Mesodermal cell (in vitro differentiated cells): ENCODE measurements at regions not wholly inside any gene's neighbourhood (a gene's known extent, or its start where the extent isn't known, plus 50 kb on each side); places are given as distances from the start of the nearest gene placed in this dataset.

Source experiments
- H3K27ac ChIP-seq: 2 replicates; pipeline ENCODE4 v1.7.0; 2013; ENCODE audit warnings: mild to moderate bottlenecking, low read depth, low read length, moderate library complexity; ENCODE audit not compliant: severe bottlenecking
- H3K36me3 ChIP-seq: 2 replicates; pipeline ENCODE4 v1.7.1; 2013; ENCODE audit warnings: mild to moderate bottlenecking, low read length, moderate library complexity; ENCODE audit not compliant: control insufficient read depth, insufficient read depth
- H3K4me1 ChIP-seq: one replicate; pipeline ENCODE4 v1.7.1; 2013; ENCODE audit warnings: mild to moderate bottlenecking, low read length; ENCODE audit not compliant: insufficient read depth, control insufficient read depth, poor library complexity, severe bottlenecking
- H3K4me3 ChIP-seq: 2 replicates; pipeline ENCODE4 v1.7.0; 2013; ENCODE audit warnings: low read length, control low read depth, mild to moderate bottlenecking; ENCODE audit not compliant: insufficient read depth, poor library complexity, severe bottlenecking; ENCODE audit errors: extremely low read depth
- H3K9me3 ChIP-seq: 2 replicates; pipeline ENCODE4 v1.7.1; 2013; ENCODE audit warnings: mild to moderate bottlenecking, low read length, moderate library complexity; ENCODE audit not compliant: control insufficient read depth
- WGBS, 2 experiments: methylation state at CpG; one replicate each; pipeline ENCODE4 v1.1.5; 2013; ENCODE audit warnings: missing lambda C conversion rate in 2 of 2; ENCODE audit not compliant: insufficient coverage in 2 of 2; 5-methylcytosine and 5-hydroxymethylcytosine counted together

GRCh38 chr13:106306748-106307277 is 228.6 kb downstream of the EFNB2 start:
- Histone ChIP-seq H3K4me3 (no peak overlapping the region), H3K4me1 (no peaks in the 10 kb centered on the region), H3K9me3 (peaks cover 5% of the 10 kb centered on the region), H3K27ac (no peak overlapping the region), H3K36me3 (no peaks in the 10 kb centered on the region)
- 75 to 100% methylated on average over 1 to 2 of the region's 6 CpGs for WGBS, 2 experiments

- Histone ChIP-seq H3K9me3 (peaks cover 5% of the 10 kb centered on the region), H3K36me3 (no peaks in the 10 kb centered on the region), H3K4me1 (no peaks in the 10 kb centered on the region), H3K27ac (no peak overlapping the region), H3K4me3 (no peak overlapping the region)
- WGBS, 2 experiments: no CpG with 5 or more reads among the region's 2 CpGs
Measured at GRCh38 chr13:106302843-106303242, 232.6 kb downstream of the EFNB2 start.

GRCh38 chr13:106302011-106302410 is 233.5 kb downstream of the EFNB2 start:
- no peaks in the 10 kb centered on the region for H3K4me1 ChIP-seq
- 70 to 90% methylated on average over 1 of the region's 1 CpG for WGBS, 2 experiments
- no peak overlapping the region for H3K27ac ChIP-seq
- H3K4me3 ChIP-seq: no peak overlapping the region
- H3K36me3 ChIP-seq: no peaks in the 10 kb centered on the region
- peaks cover 5% of the 10 kb centered on the region for H3K9me3 ChIP-seq

DNA sequence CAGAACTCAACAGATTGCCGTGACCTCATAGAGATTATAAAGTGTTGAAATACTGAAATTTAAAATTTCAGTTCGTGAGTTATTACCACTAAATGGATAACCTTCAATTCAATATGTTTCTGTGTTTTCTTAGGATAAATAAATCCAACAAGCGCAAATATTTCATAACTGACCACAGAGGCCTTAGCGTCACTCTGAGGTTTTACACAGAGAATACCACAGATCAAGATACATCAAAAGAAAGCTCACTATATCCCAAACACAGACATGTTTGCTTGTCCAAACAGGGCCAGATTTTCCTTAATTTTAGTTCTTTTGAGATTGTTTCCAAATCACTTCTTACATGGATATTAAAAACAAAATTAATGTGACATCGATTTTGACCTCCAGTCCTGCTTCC is 235.8 kb downstream of the EFNB2 start:
- WGBS, 2 experiments: 86 to 94% methylated on average over 1 to 2 of the region's 5 CpGs
- no peak overlapping the region for H3K27ac ChIP-seq
- H3K9me3 ChIP-seq: peaks cover 3% of the 10 kb centered on the region
- no peaks in the 10 kb centered on the region for H3K4me1 ChIP-seq
- H3K4me3 ChIP-seq: no peak overlapping the region
- H3K36me3 ChIP-seq: no peaks in the 10 kb centered on the region

- Histone ChIP-seq H3K4me3 (no peak overlapping the region), H3K4me1 (no peaks in the 10 kb centered on the region), H3K27ac (no peak overlapping the region), H3K9me3 (no peaks in the 10 kb centered on the region), H3K36me3 (no peaks in the 10 kb centered on the region)
- no CpG with 5 or more reads among the region's 1 CpG for WGBS, 2 experiments
Measured at GRCh38 chr13:106297283-106297682, 238.2 kb downstream of the EFNB2 start.

GRCh38 chr13:106296723-106297122 is 238.7 kb downstream of the EFNB2 start:
- no peaks in the 10 kb centered on the region for H3K36me3 ChIP-seq
- WGBS, 2 experiments: 100% methylated on average over 1 to 2 of the region's 3 CpGs
- H3K27ac ChIP-seq: no peak overlapping the region
- no peak overlapping the region for H3K4me3 ChIP-seq
- H3K4me1 ChIP-seq: no peaks in the 10 kb centered on the region
- H3K9me3 ChIP-seq: no peaks in the 10 kb centered on the region

DNA sequence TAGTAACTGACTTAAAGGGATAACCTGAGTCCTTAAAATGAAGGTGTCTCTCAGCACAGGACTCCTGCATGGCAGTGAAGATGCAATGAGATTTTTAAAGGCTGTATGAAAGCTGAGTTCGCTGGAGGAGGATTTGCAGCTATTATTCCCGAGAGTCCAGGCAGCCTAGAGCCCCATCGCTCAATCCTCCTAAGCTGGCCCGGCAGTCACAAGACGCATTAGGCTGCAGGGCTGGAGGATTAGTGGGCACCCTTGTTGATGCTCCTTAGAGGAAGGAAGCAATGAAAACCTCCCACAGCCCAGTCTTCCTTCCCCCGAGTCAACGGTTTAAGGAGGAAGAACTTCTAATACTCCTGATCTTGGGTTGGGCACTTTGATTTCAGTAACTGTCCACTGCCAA is 239.5 kb downstream of the EFNB2 start:
- Histone ChIP-seq H3K4me3 (no peak overlapping the region), H3K27ac (no peak overlapping the region), H3K36me3 (no peaks in the 10 kb centered on the region), H3K4me1 (no peaks in the 10 kb centered on the region), H3K9me3 (no peaks in the 10 kb centered on the region)
- WGBS, 2 experiments: 93 to 98% methylated on average over 3 to 4 of the region's 7 CpGs

DNA sequence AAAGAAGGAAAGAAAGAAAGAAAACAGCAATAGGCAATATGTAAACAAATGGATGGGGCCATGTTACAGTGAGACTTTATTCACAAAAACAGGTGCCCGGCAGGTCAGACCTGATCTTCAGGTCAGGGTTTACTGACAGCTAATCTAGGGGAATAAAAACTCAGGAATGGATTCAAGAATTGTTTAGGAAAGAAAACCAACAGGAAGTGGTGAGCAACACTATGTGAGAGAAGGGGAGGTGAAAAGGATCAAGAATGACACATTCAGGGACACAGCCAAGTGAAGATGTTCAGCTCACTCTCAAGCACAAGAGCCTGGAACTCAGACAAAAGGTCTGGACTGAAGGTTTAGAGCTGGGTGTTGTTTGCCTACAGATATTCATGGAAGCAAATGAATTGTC is 244.5 kb downstream of the EFNB2 start:
- Histone ChIP-seq H3K36me3 (no peaks in the 10 kb centered on the region), H3K4me3 (no peak overlapping the region), H3K4me1 (peaks cover 4% of the 10 kb centered on the region), H3K27ac (no peak overlapping the region), H3K9me3 (no peaks in the 10 kb centered on the region)
- WGBS, 2 experiments: 92 to 94% methylated on average over 1 of the region's 1 CpG

DNA sequence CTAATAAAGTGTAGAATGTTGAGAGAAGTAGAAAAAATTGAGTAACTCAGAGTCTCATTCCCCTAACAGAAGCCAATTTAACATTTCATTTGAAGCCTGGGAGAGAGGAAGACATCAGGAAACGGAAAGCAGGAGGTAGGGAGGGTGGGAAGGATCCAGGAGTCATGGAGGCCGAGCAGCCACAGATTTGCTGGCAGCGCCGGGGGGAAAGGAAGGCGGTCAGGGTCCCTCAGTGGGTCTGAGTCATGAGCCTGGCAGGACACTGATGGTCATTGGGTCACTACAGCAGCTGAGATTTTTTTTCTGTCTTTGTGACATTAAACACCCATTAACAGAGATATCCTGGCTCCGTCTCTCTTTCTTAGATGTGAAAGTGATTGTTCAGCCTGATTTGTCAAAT is 248.1 kb downstream of the EFNB2 start:
- Histone ChIP-seq H3K9me3 (peaks cover 3% of the 10 kb centered on the region), H3K4me1 (peaks cover 4% of the 10 kb centered on the region), H3K27ac (no peak overlapping the region), H3K36me3 (no peaks in the 10 kb centered on the region), H3K4me3 (no peak overlapping the region)
- WGBS, 2 experiments: 96% methylated on average over 4 to 5 of the region's 6 CpGs

GRCh38 chr13:106286811-106287210 is 248.7 kb downstream of the EFNB2 start:
- peaks cover 7% of the 10 kb centered on the region for H3K9me3 ChIP-seq
- no peaks in the 10 kb centered on the region for H3K36me3 ChIP-seq
- no peak overlapping the region for H3K4me3 ChIP-seq
- H3K4me1 ChIP-seq: peaks cover 4% of the 10 kb centered on the region
- no peak overlapping the region for H3K27ac ChIP-seq
- WGBS, 2 experiments: 60 to 91% methylated on average over 1 of the region's 3 CpGs

DNA sequence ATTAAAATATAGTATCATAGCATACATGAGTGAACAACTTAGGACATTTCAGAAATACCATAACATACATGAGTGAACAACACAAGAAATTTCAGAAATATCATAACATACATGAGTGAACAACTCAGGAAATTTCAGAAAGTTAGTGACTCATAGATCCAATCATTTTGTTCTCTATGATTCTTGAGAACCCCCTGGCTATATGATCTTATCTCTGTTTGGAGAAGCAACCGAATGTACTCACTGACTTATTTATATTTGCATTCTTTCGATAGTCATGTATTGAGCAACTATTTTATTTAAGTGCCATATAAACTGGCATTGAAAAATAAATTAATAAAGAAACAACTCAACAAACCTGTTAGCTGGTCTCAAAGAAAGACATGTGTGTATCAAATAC is 251.1 kb downstream of the EFNB2 start:
- peaks cover 4% of the 10 kb centered on the region for H3K4me1 ChIP-seq
- no CpG with 5 or more reads among the region's 2 CpGs for WGBS, 2 experiments
- no peaks in the 10 kb centered on the region for H3K36me3 ChIP-seq
- H3K27ac ChIP-seq: no peak overlapping the region
- H3K9me3 ChIP-seq: peaks cover 7% of the 10 kb centered on the region
- no peak overlapping the region for H3K4me3 ChIP-seq
